Activated CD8-positive, alpha-beta memory T cell treated with anti-CD3 and anti-CD28 coated beads for 1 hour (primary cell): ENCODE measurements at regions not wholly inside any gene's neighbourhood (a gene's known extent, or its start where the extent isn't known, plus 50 kb on each side); places are given as distances from the start of the nearest gene placed in this dataset.
"Not testable (repeated sequence)": the region's sequence is repeated elsewhere in the genome, so short reads cannot be mapped to it uniquely, and the experiment has no call there.

Source experiments
- DNase-seq, 2 donors: peaks; one replicate each; pipeline ENCODE4 v3.0.0-alpha.2; 2020; ENCODE audit warnings: low read depth in 1 of 2; ENCODE audit errors: extremely low read depth in 1 of 2

DNA sequence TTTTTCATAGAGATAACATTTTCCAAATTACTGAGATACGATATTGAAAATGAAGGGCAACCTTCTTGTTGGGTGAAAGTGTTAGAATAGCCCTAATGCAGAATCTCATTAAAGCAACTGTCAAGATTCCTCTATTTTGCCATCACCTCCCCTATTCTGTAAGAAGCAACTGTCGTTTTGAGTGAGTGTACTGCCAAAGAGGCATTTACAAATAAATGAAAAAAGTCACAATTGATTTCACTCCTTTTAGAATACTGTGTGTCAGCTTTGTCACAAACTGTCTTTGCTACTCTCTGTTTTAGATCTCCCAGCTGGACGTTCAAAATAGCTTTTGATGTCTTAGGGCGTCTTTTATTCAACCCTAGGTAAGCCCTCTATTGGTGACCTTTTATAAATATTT lies 322.8 kb upstream of the NAALADL2 start:
- DNase-seq: no peak

- DNase-seq: no peak
Observed at GRCh38 chr3:174538151-174538550, 321.0 kb upstream of the NAALADL2 start.

GRCh38 chr3:174540116-174540908 lies 318.8 kb upstream of the NAALADL2 start:
- DNase-seq: no peak

GRCh38 chr3:174541708-174542315 lies 317.3 kb upstream of the NAALADL2 start:
- no peak for DNase-seq

DNA sequence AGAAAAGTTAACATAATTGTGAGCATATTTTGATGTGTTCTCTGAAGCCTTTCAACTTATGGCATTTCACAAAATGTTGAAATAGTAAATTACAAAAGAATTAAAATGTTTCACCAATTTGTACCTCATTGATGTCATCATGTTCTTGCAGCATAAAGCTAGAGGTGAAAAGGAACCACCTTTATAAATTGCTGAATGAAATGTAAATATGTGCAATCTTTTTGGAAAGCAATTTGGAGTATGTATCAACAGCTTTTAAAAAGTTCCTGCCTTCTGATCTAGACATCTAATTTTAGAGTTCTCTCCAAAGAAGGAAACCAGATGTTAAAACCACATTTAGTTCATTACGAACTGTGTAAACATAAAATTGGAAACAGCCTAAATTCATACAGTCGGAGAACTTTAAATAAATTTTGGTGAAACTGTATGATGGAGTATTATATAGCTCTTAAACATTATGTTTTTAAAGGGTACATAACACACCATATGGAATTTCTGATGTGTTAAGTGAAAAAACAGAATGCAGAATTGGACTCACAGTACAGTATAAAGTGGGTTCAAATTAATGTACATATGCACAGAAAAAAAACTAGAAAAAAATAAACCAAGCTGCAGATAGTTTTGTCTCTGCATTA lies 311.2 kb upstream of the NAALADL2 start:
- DNase-seq: no peak

GRCh38 chr3:174548841-174549623 lies 310.1 kb upstream of the NAALADL2 start:
- DNase-seq: no peak

DNA sequence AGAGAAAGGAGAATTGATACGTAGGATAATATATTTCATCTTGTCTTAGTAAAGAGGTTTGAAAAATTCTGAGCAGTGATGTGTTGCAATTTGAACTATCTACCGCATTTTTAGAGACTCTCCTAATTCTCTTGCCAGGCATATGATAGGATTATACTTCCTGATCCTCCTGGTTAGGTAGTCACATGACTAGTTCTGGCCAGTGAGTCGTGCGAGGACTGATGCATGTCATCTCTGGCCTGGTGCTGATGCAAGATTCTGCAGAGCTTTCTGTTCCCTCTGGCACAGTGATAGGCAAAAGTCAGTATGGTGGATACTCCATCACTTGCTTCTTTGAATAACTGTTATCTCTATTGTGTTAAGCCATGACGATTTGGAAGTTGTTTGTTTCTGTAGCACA lies 277.6 kb upstream of the NAALADL2 start:
- DNase-seq: no peak

- no peak for DNase-seq
Observed at GRCh38 chr3:174583396-174583795, 275.7 kb upstream of the NAALADL2 start.

GRCh38 chr3:174587137-174587536 lies 272.0 kb upstream of the NAALADL2 start:
- not testable (repeated sequence) for DNase-seq

- no peak for DNase-seq
Observed at GRCh38 chr3:174596447-174596982, 262.6 kb upstream of the NAALADL2 start.

DNA sequence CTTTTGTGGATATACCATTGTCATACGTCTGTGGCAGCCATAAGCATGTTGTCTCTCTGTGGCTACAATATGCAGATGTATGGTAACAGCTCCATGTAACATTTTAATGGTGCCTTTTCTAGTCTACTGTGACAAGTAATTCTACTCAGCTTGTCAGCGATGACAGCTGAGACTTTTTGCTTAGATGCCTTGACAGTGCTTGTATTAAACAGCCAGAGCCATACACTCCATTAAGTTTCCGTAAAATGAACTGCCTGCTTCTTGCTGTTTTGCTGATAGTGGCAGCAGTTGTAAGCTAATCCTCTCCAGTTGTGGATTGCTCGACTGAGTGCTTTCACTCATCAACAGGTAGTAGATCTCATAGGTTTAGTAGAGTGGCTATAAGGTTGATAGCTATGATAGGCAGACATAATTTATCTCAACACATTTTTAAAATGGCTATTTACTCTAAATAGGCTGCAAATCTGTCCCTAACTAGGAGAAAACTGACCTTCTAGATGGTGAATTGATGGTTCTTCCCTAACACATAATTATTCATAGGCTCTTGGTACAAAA lies 260.2 kb upstream of the NAALADL2 start:
- no peak for DNase-seq

- DNase-seq: no peak
Observed at GRCh38 chr3:174613173-174613572, 246.0 kb upstream of the NAALADL2 start.

GRCh38 chr3:174614036-174614435 lies 245.1 kb upstream of the NAALADL2 start:
- DNase-seq: no peak

DNA sequence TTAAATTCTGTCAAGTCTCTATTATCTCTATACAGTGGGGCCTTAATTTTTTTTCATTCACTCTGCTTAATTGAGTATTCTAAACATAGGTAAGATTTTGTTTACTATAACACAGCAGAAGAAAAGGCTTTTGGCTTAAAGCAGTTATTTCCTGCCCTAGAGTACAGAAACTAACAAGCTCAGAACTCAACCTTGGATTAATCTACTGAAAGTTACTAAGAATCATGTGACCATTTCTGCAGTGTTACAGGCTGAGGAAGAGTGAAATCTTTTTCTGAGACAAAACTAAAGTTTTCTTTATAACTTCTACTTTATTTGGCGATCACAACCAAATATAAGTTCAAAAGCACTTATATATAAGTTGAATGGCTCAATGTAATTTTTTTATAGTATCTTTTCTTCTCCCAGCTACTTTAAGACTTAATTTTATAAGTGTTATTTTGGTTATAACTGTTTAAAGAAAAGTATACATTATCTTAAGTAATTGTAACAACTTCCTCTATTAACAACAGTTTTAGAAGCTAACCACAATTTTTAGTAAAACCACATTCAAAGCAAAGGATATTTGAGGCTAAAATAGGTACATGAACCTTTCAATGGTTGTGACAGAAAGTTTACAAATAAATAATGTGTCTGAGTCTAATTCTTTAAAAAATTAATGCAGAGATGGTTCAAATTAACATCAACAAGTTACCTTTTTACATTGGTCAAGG lies 240.6 kb upstream of the NAALADL2 start:
- no peak for DNase-seq

DNA sequence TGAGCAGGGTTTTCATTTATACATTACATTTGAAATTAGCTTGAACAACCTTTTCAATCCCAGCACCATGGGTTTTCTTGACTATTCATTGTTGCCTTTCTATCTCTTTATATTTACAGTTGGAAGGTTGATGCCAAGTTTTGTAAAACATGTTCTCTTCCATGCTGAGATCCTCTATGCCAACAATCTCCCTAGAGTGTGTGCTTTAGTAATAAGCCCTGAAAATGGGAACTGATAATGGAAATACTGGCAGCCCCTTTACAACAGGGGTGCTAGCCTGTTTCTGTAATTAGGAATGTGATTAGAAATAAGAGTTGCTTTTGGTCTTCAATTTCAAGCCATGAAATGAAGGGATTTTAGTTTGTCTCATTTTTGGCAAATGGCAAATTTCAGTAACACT lies 239.9 kb upstream of the NAALADL2 start:
- DNase-seq: no peak

GRCh38 chr3:174620138-174620537 lies 239.0 kb upstream of the NAALADL2 start:
- no peak for DNase-seq

DNA sequence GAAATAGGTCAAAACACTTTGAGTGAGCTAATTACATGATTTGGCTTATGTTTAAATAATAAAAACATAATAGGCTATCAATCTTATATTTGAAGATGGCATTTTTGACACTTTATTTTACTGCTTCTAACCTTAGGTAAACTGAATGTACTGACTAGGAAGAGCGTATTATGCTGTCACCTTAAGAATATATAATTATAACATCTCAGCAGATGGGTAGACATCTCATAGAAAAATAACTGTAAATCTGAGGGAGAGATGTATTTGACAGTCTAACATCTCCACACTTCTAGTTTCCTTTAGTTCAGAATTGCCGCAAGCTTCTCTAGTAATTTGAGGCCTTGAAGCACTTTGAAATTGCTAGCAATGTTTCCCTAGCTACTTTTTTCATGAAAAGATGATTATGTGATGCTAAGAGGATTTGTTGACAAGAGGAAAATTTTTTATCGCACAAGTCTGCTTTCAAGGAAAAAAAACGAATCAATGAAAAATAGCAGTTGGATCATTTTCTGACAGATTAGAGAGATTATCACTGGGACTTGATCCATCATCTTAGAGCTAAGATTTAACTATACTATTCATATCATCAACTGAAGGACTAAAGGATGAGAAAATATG lies 238.2 kb upstream of the NAALADL2 start:
- DNase-seq: no peak

DNA sequence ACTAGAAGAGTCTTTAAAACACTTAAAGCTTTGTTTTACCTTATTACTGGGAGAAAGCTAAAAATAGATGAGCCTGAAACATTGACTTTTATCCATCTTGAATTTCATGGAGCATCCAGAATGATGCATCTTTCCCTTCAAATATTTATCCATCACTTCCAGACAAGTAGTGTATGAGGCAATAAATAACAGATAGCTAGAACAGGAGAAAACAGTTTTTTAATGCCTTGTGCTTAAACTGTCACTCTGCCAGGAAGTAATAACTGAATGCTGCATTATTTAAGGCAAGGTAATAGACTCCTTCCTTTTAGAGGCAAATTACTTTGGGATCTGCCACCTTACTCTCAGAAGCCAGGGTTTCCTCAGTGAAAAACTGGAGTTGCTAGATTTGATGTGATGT lies 225.8 kb upstream of the NAALADL2 start:
- DNase-seq: no peak

DNA sequence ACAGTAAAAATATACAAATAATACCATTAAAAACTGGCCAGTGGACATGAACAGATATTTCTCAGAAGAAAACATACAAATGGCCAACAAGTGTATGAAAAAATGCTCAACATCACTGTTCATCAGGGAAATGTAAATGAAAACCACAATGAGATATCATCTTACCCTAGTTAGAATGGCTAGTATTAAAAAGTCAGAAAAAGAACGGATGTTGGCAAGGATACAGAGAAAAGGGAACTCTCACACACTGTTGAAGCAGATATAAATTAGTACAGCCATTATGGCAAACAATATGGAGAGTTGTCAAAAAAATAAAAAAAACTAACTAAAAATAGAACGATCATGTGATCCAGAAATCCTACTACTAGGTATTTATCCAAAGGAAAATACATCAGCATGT lies 222.7 kb upstream of the NAALADL2 start:
- DNase-seq: no peak

DNA sequence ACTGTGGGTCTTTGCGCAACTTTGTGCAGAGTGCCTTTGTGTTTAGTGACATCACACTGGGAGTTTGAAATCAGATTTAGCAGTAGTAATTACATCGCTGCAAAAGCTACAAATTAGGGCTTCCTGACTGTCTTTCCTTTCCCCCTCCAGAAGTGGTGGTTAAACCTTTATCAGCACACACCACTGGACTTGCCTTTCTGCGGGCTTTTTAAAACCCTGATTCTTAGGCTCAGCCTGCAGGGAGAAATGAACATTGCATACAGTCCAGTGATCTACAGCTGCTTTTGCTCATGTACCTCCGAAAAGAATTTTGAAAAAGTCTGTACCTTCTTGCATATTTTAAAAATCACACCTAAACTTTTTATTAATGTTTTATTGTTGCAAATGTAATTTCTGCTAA lies 219.7 kb upstream of the NAALADL2 start:
- DNase-seq: no peak
